ENCODE measurements at regions not wholly inside any gene's neighbourhood (a gene's known extent, or its start where the extent isn't known, plus 50 kb on each side); places are given as distances from the start of the nearest gene placed in this dataset.
"Not testable (repeated sequence)": the region's sequence is repeated elsewhere in the genome, so short reads cannot be mapped to it uniquely, and the experiment has no call there.

DNA sequence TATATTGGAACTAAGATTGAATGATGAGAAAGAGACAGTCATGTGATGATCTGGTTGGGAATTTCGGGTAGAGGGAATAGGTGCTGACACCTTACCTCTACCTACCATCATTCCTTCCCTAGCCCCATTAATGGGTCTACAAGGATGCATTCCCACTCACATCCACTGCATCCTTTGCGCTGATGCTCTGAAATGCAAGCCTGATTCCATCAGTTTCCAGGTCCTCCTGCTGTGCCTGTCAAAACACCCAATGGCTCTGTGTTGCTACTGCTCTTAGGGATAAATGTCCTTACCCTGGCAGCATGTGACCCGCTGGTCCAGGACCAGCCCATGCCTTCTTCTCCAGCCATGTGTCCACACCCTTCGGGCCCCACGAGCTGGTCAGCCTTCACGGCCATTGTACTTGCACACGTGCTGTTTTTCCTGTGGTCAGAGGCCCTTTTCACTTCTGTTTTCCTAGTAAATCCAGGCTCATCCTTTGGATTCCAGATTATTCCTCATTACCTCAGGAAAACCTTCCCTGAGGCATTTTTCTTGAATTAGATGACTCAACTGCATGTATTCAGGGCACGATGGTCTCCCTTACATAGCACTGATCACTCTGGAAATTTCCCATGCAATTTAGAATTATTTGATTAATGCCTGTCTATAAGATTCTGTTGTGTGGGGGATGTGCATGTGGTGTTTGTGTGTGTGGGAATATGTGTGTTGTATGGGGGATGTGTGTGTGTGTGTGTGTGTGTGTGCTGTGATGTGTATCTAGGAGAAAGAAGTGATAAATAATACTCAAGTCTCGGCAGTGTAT lies 185.0 kb downstream of the DIRAS2 start:
- no peak for DNase-seq

DNA sequence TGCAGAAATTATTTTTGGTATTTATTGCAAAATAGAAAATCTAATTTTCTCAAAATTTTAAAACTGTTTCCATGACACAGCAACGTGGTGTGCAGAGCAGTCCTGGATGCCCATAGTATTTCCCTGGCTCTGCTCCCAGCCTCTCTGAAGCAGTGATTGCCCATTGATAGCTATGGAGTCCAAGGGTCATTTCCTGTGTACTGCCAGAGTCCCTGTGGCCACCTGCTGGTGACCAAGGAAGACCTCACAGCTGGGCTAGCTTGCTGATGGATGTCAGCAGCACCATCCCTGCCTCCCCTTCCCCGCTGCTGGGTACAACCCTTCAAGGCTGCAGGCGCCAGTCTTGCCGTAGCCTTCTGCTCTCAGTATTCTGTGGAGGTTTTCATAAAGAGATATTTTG lies 184.1 kb downstream of the DIRAS2 start:
- no peak for DNase-seq

DNA sequence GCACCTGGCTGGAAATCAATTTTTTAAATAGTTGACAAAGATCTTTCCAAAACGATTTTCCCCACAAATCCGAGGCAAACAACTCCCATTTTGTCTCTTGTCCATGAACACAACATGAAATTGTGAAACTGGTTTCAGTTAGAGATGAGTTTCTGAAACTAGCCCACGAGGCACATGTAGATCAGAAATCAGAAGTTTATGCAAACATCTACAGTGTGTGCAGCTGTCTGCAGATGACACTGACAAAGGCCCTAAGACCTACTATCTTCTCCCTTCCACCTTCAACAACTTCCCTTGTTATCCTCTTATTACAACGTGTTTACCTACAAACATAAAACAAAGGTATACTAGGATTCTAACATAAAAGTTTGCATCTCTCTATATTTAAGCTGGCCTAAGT lies 183.3 kb downstream of the DIRAS2 start:
- DNase-seq, result no peak

DNA sequence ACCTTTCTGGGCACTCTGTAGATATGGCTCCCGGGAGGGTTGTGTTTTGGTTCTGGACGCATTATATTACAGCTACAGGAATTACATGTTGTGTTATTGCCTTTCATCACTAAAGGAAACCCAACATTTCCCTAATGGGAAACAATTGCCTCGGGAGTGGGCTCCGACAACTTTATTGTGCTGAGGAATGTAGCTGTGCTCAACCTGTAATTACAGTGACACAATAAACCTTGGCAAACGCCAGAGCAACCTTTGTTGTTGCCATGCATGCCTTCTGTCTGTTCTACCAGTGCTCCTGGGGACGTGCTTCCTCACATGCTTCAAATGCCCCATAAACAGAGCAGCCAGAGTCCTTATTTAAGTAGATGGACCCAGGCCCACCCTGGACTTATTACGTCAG lies 182.4 kb downstream of the DIRAS2 start:
- DNase-seq, result no peak

DNA sequence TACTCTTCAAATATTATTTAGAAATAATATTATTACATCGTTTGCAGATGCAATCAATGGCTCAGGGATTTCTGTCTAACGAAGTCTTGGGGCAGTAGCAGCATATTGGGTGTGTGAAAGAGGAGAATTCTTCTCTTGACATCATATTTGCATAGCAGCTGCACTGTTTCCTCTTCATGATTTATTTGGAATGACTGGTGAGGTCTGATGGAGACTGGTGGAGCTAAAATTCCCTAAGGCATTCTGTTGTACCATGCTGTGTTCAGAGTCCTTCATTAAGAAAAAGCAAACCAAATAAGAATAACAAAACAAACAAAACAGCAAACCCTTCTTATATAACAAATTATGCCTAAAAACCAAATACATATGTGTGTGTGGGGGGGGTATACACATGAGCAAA lies 177.6 kb downstream of the DIRAS2 start:
- DNase-seq, result no peak

DNA sequence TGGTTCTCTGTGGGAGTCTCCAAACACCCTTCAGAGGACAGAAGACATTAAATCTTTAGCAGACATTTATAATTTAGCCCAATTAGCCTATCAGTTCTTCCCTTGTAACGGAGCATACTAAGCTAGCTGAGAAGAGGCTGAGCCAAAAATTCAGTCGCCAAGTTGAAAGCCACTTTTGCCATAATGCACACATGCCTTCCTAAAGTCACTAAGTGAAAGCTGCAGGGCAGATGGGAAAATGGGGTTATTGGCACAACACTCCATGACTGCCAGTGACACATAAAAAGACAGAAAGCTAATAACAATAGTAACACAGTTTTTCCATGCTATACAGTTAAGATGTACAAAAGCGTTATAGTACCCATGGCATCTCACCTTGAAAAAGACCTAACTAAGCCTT lies 176.2 kb downstream of the DIRAS2 start:
- no peak for DNase-seq

DNA sequence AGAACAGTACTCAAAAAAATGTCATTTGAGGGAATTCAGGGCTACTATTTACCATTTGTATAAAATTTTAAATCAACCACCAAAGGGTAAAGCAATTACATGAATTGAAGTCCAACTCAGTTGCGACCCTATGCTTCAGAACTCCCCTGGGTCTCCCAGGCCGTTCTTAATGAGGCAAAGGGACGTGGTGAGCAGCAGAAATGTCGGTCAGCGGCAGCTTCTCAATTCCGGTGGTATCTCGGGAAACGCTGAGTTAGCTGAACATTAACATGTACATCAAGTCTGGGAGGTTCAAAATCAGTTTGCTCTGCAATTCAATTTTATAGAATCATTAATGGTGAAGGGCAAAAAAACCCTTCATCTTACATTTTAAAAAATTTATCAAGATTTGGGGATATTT lies 173.2 kb downstream of the DIRAS2 start:
- no peak for DNase-seq

DNA sequence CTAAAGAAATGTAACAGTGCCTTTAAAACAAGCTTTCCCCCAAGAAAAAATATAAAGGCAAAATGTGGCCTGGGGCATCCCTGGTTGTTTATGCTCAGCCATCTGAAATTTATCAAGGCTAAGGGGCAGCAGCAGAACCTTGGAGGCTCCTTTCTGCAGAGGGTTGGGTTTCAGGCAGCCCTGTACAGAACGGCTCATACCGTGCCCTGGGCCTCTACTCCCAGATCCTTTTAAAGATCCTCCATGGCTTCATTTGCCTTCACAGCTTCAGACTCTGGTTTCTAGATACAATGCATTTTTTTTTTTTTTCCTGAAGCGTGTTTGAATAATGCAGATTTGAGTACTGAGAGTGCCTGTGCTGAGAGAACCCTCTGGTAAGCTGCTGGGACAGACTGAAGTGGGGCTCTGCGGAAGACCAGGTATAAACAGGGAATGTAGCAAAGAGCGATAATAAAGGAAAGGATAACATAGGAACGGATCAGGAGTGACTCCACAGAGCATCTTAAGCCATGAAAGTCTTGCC lies 172.7 kb downstream of the DIRAS2 start:
- DNase-seq, result no peak

DNA sequence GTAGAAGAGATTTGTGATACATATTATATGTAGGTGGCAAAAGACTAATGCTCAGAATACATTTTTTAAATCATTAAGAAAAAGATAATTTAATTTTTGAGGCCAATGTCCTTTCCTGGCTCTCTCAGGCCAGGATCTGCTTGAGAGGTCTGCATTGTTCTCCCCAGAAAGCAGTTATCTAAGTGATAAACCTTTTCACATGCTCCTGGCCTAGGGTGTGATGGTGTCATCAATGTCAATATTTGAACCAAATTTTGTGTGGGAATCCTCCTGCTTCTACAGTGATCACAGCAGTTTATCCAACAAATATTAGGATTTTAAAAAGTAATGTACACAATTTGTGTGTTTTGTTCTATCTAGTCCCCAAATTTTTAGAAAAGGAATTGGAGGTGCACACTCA lies 166.6 kb downstream of the DIRAS2 start:
- DNase-seq, result no peak

DNA sequence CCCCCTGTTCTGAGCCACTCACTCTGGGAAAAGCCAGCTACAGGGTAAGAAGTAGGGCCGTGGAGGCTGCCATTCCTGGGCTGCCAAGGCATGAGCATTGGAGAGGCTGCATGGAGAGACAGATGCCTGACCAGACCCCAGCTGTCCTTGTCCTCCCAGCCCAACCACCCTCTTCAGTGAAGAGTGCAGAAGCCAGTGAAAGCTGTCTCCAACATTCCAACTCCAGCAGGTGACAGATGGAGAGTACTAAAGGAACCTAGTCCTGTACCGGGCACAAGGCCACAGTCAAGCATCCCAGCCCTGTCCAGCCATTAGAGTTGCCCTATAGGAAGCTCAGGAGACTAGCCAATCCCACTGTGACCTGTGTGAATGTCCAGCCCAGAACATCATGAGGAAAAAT lies 165.1 kb downstream of the DIRAS2 start:
- DNase-seq, result no peak

DNA sequence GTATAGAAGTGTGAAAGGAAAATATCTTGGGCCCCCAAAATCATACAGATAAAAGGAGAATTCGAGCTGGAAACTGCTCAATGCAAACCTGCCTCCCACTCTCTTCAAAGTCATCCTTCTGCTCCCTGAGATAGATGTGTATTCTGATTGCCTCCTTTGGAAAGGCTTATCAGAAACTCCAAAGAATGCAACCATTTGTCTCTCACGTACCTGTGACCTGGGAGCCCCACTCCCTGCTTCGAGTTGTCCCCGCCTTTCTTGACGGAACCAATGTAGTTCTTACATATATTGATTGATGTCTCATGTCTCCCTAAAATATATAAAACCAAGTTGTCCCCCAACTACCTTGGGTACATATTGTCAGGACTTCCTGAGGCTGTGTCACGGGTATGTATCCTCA lies 163.8 kb downstream of the DIRAS2 start:
- DNase-seq, result no peak

DNA sequence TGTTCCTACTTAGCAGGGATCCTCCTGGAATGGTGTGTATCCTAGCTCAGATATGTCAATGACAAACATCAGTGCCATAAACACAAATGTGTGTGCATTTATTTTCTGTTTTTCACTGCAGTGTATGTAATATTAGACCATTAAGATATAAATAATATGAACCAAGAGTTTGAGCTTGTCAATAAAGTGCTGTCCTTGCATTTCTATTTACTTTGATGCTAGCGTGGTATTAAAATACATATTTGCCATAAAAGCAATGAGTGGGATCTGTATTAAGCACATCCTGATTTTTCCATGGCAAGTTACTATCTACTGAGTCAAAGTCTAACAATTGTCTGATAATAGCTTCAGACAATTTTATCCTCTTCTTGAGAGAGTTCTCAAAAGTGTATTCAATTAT lies 157.6 kb downstream of the DIRAS2 start:
- no peak for DNase-seq

DNA sequence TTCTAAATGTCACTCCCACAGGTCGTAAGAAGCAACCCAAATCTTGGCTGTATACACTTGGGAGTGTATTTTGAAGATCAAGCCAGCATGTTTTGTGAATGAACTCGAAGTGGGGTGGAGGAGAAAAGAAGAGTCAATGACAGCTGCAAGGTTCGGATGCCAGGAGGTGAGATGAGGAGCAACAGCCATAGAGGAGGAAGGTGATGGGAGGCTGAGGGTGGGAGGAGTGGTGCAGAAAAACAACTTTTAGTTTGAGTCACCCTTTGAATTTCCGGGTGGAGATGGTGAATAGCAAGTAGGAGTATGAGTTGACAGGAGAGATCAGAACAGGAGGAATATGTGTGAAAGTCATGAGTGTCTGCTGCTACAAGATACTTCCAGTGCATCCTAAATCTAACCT lies 153.6 kb downstream of the DIRAS2 start:
- no peak for DNase-seq

DNA sequence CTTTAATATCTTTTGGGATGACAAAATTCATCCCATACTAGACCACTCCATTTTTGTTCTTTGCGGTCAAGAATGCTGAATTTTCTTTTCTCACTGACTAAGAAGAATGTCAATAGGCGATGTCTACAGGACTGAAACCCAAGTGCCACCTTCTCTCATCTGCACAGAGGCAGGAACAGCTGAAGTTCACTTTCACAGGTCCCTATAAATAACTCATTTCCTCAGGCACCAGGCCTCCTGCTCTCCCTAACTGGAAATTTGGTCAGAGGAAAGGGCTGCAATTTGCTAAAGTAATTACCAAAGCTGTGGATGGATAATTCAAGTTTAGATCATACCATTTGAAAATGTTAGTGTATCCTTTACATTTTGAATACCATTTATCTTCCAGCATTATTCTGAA lies 142.9 kb downstream of the DIRAS2 start:
- DNase-seq, result no peak

DNA sequence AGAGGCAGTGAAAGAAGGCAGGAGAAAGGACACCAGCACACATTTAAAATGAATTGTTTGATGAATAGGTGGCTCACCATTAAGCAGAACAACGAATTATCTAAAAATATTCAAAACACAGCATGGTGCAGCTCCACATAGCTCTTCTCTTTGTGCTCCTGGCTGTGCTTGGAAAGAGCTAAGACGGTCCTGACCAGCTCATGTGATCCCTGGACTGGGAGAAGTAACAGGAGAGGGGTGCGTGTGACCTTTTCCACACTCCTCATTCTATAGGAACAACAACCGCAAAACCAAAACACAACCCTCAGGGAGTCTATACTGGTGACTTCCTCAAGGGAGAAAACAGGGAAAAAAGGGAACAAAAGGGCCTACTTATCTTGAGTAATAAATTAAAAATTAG lies 140.5 kb downstream of the DIRAS2 start:
- DNase-seq, result no peak

DNA sequence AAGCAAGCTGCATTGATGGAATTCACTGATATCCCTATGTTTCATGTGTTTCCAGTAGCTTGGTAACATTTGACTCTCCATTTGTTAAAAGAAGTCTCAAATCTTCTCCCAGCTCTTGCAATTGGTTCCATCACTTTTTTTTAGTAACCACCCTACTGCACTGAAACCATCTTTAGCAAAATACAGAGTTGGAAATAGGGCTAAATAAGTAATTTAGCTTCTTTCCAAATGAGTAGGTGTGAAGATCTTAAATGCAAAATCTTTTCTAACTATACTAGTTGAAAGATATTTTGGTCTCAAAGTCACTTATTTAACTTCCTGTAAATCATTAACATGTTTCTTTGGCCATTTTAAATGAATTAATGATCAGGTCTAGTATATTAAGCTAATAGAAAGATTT lies 138.1 kb downstream of the DIRAS2 start:
- no peak for DNase-seq

DNA sequence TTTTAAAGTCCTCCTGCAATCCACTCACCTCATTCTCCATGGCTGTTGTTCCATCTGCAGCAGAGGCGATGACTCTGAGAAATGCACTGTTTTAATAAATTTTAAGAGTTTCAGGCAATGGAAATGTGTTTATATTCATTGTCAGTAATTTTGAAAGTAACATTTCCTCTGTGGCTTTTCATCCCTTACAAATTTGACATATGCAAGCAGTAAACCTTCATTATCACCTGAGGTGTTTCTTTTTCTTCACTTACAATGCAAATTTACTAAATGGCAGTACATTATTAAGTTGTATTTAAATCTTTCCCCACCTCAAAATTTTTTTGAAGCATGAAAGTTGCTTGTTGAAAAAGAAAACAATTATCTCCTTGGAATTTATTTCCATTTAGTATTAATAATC lies 136.9 kb downstream of the DIRAS2 start:
- no peak for DNase-seq

DNA sequence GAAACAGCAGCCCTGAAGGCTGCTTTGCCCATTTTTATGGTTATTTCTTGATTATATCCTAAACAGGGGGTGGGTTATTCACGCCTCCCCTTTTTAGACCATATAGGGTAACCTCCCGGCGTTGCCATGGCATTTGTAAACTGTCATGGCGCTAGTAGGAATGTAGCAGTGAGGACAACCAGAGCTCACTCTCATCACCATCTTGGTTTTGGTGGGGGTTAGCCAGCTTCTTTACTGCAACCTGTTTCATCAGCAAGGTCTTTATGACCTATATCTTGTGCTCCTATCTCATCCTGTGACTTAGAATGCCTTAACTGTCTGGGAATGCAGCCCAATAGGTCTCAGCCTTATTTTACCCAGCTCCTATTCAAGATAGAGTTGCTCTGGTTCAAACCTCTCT lies 136.2 kb downstream of the DIRAS2 start:
- not testable (repeated sequence) for DNase-seq

DNA sequence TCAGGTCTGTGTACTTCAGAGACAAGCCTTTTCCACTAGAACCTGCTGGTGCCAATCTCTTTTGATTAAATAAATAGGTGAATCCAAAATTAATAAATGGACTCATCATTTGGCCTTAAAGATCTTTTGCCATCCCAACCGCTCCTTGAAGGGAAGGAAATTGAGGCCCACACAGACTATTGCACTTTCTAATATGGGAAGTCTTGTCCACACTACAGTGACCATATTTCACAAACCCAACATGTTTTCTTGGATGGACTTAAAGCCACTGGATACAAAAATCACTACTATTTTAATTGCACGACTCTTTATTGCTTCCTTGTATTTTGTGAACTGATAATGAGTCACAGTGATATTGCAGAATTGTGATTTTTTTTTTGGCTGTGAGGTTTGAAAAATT lies 135.0 kb downstream of the DIRAS2 start:
- no peak for DNase-seq

DNA sequence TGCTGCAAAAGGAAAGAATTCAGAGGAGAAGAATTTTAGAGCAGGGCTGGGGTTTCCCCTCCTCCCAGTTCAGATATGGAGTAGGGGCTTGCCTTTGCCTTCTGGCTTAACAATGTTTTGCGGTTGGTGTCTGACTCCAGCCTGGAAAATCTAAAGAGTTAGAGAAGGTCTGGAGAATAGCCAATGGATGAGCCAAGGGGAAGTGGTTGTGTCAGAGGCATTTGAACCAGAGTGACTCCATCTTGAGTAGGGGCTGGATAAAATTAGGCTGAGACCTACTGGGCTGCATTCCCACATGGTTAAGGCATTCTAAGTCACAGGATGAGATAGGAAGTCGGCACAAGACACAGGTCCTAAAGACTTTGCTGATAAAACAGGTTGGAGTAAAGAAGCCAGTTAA lies 133.7 kb downstream of the DIRAS2 start:
- DNase-seq, result no peak

DNA sequence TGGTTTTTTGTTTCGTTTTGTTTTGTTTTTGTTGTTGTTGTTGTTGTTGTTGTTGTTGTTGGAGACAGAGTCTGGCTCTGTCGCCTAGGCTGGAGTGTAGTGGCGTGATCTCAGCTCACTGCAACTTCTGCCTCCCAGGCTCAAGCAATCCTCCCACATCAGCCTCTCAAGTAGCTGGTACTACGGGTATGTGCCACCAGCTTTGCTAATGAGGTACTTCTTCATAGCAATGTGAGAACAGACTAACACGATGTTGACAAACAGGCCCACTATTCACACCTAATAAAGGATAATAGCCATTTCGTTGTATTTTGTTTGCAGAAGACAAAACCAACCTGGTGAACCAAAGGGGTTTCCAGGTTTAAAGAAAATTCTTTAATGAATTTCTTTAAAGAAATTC lies 130.9 kb downstream of the DIRAS2 start:
- no peak for DNase-seq

DNA sequence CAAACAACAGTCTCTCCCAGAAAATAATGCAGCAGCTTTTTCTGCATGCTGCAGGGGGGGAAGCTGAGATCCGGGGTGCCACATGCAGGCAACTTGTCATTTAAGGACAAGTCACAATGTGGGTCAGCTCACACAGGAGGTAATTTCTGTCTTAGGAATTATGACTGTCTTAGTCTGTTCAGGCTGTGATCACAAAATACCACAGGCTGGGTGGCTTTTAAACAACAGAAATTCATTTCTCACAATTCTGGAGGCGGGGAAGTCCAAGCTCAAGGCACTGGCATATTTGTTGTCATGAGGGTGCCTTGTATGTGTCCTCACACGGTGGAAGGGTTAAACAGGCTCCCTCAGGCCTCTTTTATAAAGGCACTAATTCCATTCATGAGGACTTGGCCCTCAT lies 127.7 kb downstream of the DIRAS2 start:
- DNase-seq, result no peak

DNA sequence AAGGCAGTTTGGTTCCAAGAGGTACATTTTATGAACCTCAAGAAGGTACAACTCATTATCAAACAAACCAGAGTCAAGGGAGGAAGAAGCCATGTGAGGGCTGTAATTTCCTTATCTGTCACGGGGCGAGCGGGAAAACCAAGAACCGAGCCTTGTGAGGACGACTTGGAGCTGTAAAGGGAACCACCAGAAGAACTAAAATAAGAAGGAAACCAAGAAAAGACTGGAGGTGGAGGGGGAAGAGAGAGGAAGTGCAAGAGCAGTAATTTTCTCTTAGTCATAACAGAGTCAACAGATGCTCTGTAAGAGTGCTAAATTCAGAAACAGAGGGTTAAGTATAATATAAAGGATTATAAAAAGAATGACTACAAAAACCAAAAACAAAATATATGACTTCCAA lies 127.1 kb downstream of the DIRAS2 start:
- no peak for DNase-seq

DNA sequence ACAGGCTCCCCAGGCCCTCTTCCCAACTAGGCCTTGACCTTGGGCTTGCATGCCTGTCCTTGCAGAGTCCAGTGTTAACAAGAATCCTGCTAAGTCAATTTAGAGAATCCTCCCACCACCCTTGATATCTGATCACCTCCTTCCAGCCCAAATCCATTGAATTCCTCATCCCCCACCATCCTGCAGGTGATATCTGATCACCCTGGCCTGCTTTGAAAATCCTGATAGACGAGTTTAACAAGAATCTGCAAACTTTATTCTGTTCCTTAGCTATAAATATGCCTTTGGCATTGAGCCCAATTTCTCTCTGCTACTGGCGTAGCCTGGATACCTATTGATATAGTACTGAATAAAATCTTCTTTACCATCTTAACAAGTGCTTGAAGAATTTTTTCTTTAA lies 125.5 kb downstream of the DIRAS2 start:
- DNase-seq, result no peak

All from NCI-H187 treated with DMSO at 0.1 percent for 48 hours (cell line).